ENCODE measurements at regions not wholly inside any gene's neighbourhood (a gene's known extent, or its start where the extent isn't known, plus 50 kb on each side); places are given as distances from the start of the nearest gene placed in this dataset.

DNA sequence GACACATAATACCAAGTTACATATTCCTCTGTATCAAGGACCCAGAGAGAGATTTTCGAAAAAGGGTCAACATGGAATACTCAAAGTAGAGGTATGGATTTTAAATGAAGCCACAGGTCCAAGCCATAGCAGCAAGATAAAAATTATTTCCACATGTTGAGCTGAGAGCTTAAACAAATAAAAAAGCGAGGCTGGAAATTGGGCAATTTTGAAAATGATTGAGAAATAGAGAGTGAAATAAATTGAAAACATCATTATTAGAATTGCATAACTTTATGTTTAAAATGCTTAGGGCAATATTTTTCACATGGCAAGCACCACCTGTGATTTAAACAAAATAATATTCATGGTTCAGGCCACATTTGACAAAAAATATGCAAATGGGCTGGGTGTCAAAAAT lies 1251.0 kb upstream of the USP15 start:
- no peaks in the 10 kb centered on the region for H3K36me3 Mint-ChIP-seq
- TF ChIP-seq, protein P1, sequence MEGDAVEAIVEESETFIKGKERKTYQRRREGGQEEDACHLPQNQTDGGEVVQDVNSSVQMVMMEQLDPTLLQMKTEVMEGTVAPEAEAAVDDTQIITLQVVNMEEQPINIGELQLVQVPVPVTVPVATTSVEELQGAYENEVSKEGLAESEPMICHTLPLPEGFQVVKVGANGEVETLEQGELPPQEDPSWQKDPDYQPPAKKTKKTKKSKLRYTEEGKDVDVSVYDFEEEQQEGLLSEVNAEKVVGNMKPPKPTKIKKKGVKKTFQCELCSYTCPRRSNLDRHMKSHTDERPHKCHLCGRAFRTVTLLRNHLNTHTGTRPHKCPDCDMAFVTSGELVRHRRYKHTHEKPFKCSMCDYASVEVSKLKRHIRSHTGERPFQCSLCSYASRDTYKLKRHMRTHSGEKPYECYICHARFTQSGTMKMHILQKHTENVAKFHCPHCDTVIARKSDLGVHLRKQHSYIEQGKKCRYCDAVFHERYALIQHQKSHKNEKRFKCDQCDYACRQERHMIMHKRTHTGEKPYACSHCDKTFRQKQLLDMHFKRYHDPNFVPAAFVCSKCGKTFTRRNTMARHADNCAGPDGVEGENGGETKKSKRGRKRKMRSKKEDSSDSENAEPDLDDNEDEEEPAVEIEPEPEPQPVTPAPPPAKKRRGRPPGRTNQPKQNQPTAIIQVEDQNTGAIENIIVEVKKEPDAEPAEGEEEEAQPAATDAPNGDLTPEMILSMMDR (conservative IDR thresholded peaks at IDR 0.05): no peak
- H3K9me3 Mint-ChIP-seq: no peaks in the 10 kb centered on the region
- no peaks in the 10 kb centered on the region for H3K27me3 Mint-ChIP-seq
- H3K4me1 Mint-ChIP-seq (ENCODE audit: unreplicated experiment): no peaks in the 10 kb centered on the region
- DNase-seq (ENCODE audit: extremely low spot score, unreplicated experiment): no peak
- H3K27ac Mint-ChIP-seq: no peak overlapping the region
- H3K4me3 Mint-ChIP-seq: no peak overlapping the region

DNA sequence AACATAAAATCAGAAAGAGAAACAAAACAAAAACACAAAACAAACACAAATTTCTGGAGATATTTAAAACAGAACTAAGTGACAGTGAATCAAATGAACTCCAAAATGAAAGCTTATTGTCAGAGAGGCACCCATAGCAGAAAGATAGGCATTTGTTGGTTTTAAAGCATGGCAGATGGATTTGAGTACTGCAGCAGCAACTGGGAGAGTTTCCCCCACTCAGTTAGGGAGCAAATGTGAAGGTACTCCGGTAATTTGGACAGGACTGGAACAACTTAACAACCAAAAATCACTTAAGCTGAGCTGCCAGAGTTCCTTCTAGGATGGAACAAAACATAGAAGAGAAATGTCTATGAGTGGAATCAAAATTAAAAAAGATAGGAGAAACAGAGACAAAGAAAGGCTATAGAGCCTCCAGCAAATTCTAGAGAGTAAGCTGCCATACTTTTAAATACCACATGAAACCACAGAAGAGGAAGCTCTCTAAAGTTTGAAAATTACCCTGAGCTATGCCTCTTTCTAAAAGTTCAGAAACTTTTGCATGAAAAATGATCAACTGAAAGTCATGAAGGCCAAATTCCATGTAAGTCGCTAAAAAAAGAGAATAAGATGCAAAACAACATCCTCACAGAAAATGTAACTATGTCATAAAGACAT lies 1248.3 kb upstream of the USP15 start:
- H3K9me3 Mint-ChIP-seq: no peaks in the 10 kb centered on the region
- no peaks in the 10 kb centered on the region for H3K4me1 Mint-ChIP-seq (ENCODE audit: unreplicated experiment)
- TF ChIP-seq, protein P1 (conservative IDR thresholded peaks at IDR 0.05): no peak
- no peak overlapping the region for H3K27ac Mint-ChIP-seq
- no peaks in the 10 kb centered on the region for H3K36me3 Mint-ChIP-seq
- H3K27me3 Mint-ChIP-seq: no peaks in the 10 kb centered on the region
- DNase-seq (ENCODE audit: extremely low spot score, unreplicated experiment): no peak
- no peak overlapping the region for H3K4me3 Mint-ChIP-seq

DNA sequence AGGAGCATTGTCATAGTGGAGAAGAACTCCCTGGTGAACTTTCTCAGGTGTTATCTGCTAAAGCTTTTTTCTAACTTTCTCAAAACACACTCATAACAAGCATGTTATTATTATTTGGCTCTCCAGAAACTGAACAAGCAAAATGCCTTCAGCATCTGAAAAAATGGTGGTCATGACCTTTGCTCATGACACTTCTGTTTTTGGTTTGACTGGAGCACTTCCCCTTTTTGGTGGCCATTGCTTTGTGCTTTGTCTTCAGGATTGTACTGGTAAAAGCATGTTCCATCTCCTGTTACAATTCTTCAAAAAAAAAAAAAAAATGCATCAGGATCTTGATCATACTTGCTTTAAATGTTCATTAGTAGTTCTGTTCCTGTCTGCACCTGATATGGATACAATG lies 1241.6 kb upstream of the USP15 start:
- no peak overlapping the region for H3K27ac Mint-ChIP-seq
- H3K36me3 Mint-ChIP-seq: no peaks in the 10 kb centered on the region
- DNase-seq (ENCODE audit: extremely low spot score, unreplicated experiment): no peak
- H3K4me1 Mint-ChIP-seq (ENCODE audit: unreplicated experiment): no peaks in the 10 kb centered on the region
- H3K27me3 Mint-ChIP-seq: no peaks in the 10 kb centered on the region
- peaks cover 15% of the 10 kb centered on the region for H3K9me3 Mint-ChIP-seq
- TF ChIP-seq, protein P1 (conservative IDR thresholded peaks at IDR 0.05): no peak
- H3K4me3 Mint-ChIP-seq: no peak overlapping the region

DNA sequence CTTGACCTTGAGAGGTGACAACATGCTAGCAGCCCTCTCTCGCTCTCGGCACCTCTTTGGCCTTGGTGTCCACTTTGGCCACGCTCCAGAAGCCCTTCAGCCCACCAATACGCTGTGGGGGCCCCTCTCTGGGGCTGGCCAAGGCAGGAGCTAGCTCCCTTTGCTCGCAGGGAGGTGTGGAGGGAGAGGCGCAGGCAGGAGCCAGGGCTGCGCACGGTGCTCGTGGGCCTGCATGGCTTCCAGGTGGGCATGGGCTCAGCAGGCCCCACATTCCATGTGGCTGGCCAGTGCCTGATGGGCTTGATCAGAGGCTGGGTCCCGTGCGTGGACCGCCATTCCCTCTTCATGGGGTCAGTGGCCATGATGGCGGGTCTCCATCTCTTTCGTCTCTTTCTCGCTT lies 1237.0 kb upstream of the USP15 start:
- peaks cover 15% of the 10 kb centered on the region for H3K9me3 Mint-ChIP-seq
- no peaks in the 10 kb centered on the region for H3K4me1 Mint-ChIP-seq (ENCODE audit: unreplicated experiment)
- no peak overlapping the region for H3K27ac Mint-ChIP-seq
- no peak overlapping the region for H3K4me3 Mint-ChIP-seq
- no peaks in the 10 kb centered on the region for H3K27me3 Mint-ChIP-seq
- DNase-seq (ENCODE audit: extremely low spot score, unreplicated experiment): no peak
- H3K36me3 Mint-ChIP-seq: no peaks in the 10 kb centered on the region
- TF ChIP-seq, protein P1 (conservative IDR thresholded peaks at IDR 0.05): no peak

DNA sequence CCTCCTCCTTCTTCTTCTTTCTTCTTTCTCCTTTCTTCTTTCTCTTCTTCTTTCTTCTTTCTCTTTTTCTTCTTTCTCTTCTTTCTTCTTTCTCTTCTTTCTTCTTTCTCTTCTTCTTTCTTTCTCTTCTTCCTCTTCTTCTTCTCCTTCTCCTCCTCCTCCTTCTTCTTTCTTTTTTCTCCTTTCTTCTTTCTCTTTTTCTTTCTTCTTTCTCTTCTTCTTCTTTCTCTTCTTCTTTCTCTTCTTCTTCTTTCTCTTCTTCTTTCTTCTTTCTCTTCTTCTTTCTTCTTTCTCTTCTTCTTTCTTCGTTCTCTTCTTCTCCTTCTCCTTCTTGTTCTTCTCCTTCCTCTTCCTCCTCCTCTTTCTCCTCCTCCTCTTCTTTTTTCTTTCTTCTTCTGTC lies 1230.7 kb upstream of the USP15 start:
- Mint-ChIP-seq H3K4me1 (ENCODE audit: unreplicated experiment) (no peaks in the 10 kb centered on the region), H3K9me3 (no peaks in the 10 kb centered on the region), H3K4me3 (no peak overlapping the region), H3K36me3 (no peaks in the 10 kb centered on the region), H3K27me3 (no peaks in the 10 kb centered on the region), H3K27ac (no peak overlapping the region)
- TF ChIP-seq, protein P1 (conservative IDR thresholded peaks at IDR 0.05): no peak
- no peak for DNase-seq (ENCODE audit: extremely low spot score, unreplicated experiment)

DNA sequence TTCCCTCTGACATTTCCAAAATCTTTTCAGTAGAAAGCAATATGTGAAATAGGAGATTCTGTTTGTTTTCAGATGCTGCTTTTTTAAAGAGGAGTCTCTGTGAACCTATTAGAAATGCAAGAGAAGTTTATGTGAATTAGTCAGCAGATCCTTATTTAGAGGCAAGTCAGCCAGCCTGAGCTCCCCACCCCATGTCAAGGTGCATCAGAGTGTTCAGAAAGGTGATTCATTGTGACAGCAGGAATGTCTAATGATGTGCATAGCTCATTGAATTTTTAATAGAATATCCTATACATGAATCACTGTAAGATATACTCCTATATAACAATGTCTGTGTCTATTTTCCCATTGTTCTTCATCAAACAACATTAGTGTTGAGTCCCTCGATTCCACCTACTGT lies 1222.4 kb upstream of the USP15 start:
- peaks cover 4% of the 10 kb centered on the region for H3K9me3 Mint-ChIP-seq
- TF ChIP-seq, protein P1 (conservative IDR thresholded peaks at IDR 0.05): no peak
- H3K27ac Mint-ChIP-seq: peak overlapping the region; percentile 65
- no peaks in the 10 kb centered on the region for H3K36me3 Mint-ChIP-seq
- no peak for DNase-seq (ENCODE audit: extremely low spot score, unreplicated experiment)
- H3K27me3 Mint-ChIP-seq: no peaks in the 10 kb centered on the region
- H3K4me3 Mint-ChIP-seq: no peak overlapping the region
- H3K4me1 Mint-ChIP-seq (ENCODE audit: unreplicated experiment): no peaks in the 10 kb centered on the region
